HEK293 (cell line): ENCODE measurements at regions not wholly inside any gene's neighbourhood (a gene's known extent, or its start where the extent isn't known, plus 50 kb on each side); places are given as distances from the start of the nearest gene placed in this dataset.

Experiments
- CTCF ChIA-PET: fragments of 350-600 bp; formaldehyde crosslinking; extraction: SDS; loops from one replicate; lab custom pipeline; 2021; ENCODE audit warnings: antibody characterized with exemption; lab: Yijun Ruan, JAX
- POLR2A ChIA-PET: fragments of 300-600 bp; formaldehyde crosslinking; extraction: SDS; loops from one replicate; lab custom pipeline; 2020; ENCODE audit warnings: antibody characterized with exemption, inconsistent platforms; lab: Yijun Ruan, JAX
- H3K27ac ChIP-seq: fragments of 200-500 bp; sonication (Bioruptor generic); 2 replicates; pipeline ENCODE4 v1.5.1; 2014; ENCODE audit warnings: low read depth, low read length, control low read depth, inconsistent platforms; ENCODE audit errors: extremely low read depth
- H3K36me3 ChIP-seq, 2 experiments: fragments of 200-500 bp in 1 of 2; sonication (Bioruptor generic) in 1 of 2; 1 replicate in 1 of 2; 2 replicates in 1 of 2; pipeline ENCODE4 v1.5.1; 2014 to 2017; ENCODE audit warnings: inconsistent platforms in 2 of 2, low read length in 2 of 2; ENCODE audit not compliant: control insufficient read depth in 2 of 2, insufficient read depth in 1 of 2
- H3K4me1 ChIP-seq: fragments of 200-500 bp; sonication (Bioruptor generic); 2 replicates; pipeline ENCODE4 v1.5.1; 2014; ENCODE audit warnings: mild to moderate bottlenecking, low read length, inconsistent platforms; ENCODE audit not compliant: control insufficient read depth, insufficient read depth
- H3K4me3 ChIP-seq: 2 replicates; pipeline ENCODE4 v1.5.1; 2011; ENCODE audit warnings: low read depth, mild to moderate bottlenecking, control low read depth, low read length, moderate library complexity
- H3K9me3 ChIP-seq: fragments of 200-500 bp; sonication (Bioruptor generic); 2 replicates; pipeline ENCODE4 v1.5.1; 2014; ENCODE audit warnings: low read depth, low read length, inconsistent platforms; ENCODE audit not compliant: control insufficient read depth, insufficient read depth
- KLF10 ChIP-seq: fragments of 450-650 bp; IDR thresholded peaks from 2 replicates; pipeline ENCODE4 v1.5.1; 2018; ENCODE audit warnings: missing biosample characterization, mild to moderate bottlenecking, missing genetic modification characterization
- KLF17 ChIP-seq: fragments of 450-650 bp; formaldehyde crosslinking; IDR thresholded peaks from 2 replicates; pipeline ENCODE4 v1.5.1; 2016; ENCODE audit warnings: missing biosample characterization, missing genetic modification characterization
- KLF8 ChIP-seq: fragments of 450-650 bp; formaldehyde crosslinking; IDR thresholded peaks from 2 replicates; pipeline ENCODE4 v1.5.1; 2016; ENCODE audit warnings: missing biosample characterization, missing genetic modification characterization
- PRDM6 ChIP-seq: fragments of 450-650 bp; formaldehyde crosslinking; IDR thresholded peaks from 2 replicates; pipeline ENCODE4 v1.5.1; 2017; ENCODE audit warnings: missing biosample characterization, missing genetic modification characterization
- ZBTB20 ChIP-seq: fragments of 450-650 bp; formaldehyde crosslinking; IDR thresholded peaks from 2 replicates; pipeline ENCODE4 v1.5.1; 2016; ENCODE audit warnings: missing biosample characterization, missing genetic modification characterization
- ZNF10 ChIP-seq: fragments of 450-650 bp; formaldehyde crosslinking; IDR thresholded peaks from 2 replicates; pipeline ENCODE4 v1.5.1; 2017; ENCODE audit warnings: missing biosample characterization, missing genetic modification characterization
- ZNF112 ChIP-seq: fragments of 450-650 bp; formaldehyde crosslinking; IDR thresholded peaks from 2 replicates; pipeline ENCODE4 v1.5.0; 2017; ENCODE audit warnings: missing biosample characterization, missing genetic modification characterization
- ZNF335 ChIP-seq: fragments of 450-650 bp; formaldehyde crosslinking; conservative IDR thresholded peaks from 2 replicates; pipeline ENCODE4 v1.5.1; 2016; ENCODE audit warnings: missing biosample characterization, missing genetic modification characterization
- ZNF600 ChIP-seq: fragments of 450-650 bp; formaldehyde crosslinking; IDR thresholded peaks from 2 replicates; pipeline ENCODE4 v1.5.1; 2016; ENCODE audit warnings: missing biosample characterization, missing genetic modification characterization
- ZNF629 ChIP-seq: fragments of 450-650 bp; formaldehyde crosslinking; IDR thresholded peaks from 2 replicates; pipeline ENCODE4 v1.5.1; 2017; ENCODE audit warnings: missing biosample characterization, missing genetic modification characterization
- ZNF660 ChIP-seq: fragments of 450-650 bp; IDR thresholded peaks from 2 replicates; pipeline ENCODE4 v1.5.1; 2018; ENCODE audit warnings: missing biosample characterization, mild to moderate bottlenecking, missing genetic modification characterization
- ZXDB ChIP-seq: fragments of 450-650 bp; formaldehyde crosslinking; IDR thresholded peaks from 2 replicates; pipeline ENCODE4 v1.5.1; 2016; ENCODE audit warnings: missing biosample characterization, missing genetic modification characterization
- TF ChIP-seq, protein P1 (sequence below): fragments of 450-650 bp; formaldehyde crosslinking; IDR thresholded peaks from 2 replicates; pipeline ENCODE4 v1.5.1; 2016; ENCODE audit warnings: missing biosample characterization, missing genetic modification characterization
- TF ChIP-seq, protein P2 (sequence below): fragments of 450-650 bp; formaldehyde crosslinking; IDR thresholded peaks from 2 replicates; pipeline ENCODE4 v1.5.1; 2016; ENCODE audit warnings: missing biosample characterization, missing genetic modification characterization
- TF ChIP-seq, protein P3 (sequence below): fragments of 450-650 bp; formaldehyde crosslinking; IDR thresholded peaks from 2 replicates; pipeline ENCODE4 v1.5.1; 2016; ENCODE audit warnings: missing biosample characterization, missing genetic modification characterization
- TF ChIP-seq, protein P4 (sequence below): fragments of 450-650 bp; formaldehyde crosslinking; IDR thresholded peaks from 2 replicates; pipeline ENCODE4 v1.5.1; 2016; ENCODE audit warnings: missing biosample characterization, missing genetic modification characterization

GRCh38 chr5:159448841-159449407 is 118.6 kb upstream of the IL12B start (continued):
- TF ChIP-seq KLF17 (tag by site-specific recombination) (peak; percentile 46; the same call in 1 of the 2 replicates), KLF10 (tag by site-specific recombination) (peak; percentile 59; the same call in 1 of the 2 replicates), KLF8 (tag by site-specific recombination) (0 out of 2 replicates have a peak, but pooled peaks have one; percentile 24), ZNF600 (tag by site-specific recombination) (0 out of 2 replicates have a peak, but pooled peaks have one; percentile 29), ZNF10 (tag by site-specific recombination) (0 out of 2 replicates have a peak, but pooled peaks have one; percentile 15), ZNF629 (tag by site-specific recombination) (peak; percentile 90), PRDM6 (tag by site-specific recombination) (peak; percentile 65), ZXDB (tag by site-specific recombination) (peak; percentile 67; the same call in 1 of the 2 replicates)
- TF ChIP-seq, protein P1, sequence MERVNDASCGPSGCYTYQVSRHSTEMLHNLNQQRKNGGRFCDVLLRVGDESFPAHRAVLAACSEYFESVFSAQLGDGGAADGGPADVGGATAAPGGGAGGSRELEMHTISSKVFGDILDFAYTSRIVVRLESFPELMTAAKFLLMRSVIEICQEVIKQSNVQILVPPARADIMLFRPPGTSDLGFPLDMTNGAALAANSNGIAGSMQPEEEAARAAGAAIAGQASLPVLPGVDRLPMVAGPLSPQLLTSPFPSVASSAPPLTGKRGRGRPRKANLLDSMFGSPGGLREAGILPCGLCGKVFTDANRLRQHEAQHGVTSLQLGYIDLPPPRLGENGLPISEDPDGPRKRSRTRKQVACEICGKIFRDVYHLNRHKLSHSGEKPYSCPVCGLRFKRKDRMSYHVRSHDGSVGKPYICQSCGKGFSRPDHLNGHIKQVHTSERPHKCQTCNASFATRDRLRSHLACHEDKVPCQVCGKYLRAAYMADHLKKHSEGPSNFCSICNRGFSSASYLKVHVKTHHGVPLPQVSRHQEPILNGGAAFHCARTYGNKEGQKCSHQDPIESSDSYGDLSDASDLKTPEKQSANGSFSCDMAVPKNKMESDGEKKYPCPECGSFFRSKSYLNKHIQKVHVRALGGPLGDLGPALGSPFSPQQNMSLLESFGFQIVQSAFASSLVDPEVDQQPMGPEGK (tag by site-specific recombination), result no peak
- TF ChIP-seq, protein P2, sequence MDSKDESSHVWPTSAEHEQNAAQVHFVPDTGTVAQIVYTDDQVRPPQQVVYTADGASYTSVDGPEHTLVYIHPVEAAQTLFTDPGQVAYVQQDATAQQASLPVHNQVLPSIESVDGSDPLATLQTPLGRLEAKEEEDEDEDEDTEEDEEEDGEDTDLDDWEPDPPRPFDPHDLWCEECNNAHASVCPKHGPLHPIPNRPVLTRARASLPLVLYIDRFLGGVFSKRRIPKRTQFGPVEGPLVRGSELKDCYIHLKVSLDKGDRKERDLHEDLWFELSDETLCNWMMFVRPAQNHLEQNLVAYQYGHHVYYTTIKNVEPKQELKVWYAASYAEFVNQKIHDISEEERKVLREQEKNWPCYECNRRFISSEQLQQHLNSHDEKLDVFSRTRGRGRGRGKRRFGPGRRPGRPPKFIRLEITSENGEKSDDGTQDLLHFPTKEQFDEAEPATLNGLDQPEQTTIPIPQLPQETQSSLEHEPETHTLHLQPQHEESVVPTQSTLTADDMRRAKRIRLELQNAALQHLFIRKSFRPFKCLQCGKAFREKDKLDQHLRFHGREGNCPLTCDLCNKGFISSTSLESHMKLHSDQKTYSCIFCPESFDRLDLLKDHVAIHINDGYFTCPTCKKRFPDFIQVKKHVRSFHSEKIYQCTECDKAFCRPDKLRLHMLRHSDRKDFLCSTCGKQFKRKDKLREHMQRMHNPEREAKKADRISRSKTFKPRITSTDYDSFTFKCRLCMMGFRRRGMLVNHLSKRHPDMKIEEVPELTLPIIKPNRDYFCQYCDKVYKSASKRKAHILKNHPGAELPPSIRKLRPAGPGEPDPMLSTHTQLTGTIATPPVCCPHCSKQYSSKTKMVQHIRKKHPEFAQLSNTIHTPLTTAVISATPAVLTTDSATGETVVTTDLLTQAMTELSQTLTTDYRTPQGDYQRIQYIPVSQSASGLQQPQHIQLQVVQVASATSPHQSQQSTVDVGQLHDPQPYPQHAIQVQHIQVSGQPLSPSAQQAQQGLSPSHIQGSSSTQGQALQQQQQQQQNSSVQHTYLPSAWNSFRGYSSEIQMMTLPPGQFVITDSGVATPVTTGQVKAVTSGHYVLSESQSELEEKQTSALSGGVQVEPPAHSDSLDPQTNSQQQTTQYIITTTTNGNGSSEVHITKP (tag by site-specific recombination), result 0 out of 2 replicates have a peak, but pooled peaks have one; percentile 20
- TF ChIP-seq, protein P3, sequence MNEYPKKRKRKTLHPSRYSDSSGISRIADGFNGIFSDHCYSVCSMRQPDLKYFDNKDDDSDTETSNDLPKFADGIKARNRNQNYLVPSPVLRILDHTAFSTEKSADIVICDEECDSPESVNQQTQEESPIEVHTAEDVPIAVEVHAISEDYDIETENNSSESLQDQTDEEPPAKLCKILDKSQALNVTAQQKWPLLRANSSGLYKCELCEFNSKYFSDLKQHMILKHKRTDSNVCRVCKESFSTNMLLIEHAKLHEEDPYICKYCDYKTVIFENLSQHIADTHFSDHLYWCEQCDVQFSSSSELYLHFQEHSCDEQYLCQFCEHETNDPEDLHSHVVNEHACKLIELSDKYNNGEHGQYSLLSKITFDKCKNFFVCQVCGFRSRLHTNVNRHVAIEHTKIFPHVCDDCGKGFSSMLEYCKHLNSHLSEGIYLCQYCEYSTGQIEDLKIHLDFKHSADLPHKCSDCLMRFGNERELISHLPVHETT (tag by site-specific recombination), result 0 out of 2 replicates have a peak, but pooled peaks have one; percentile 40
- TF ChIP-seq, protein P4, sequence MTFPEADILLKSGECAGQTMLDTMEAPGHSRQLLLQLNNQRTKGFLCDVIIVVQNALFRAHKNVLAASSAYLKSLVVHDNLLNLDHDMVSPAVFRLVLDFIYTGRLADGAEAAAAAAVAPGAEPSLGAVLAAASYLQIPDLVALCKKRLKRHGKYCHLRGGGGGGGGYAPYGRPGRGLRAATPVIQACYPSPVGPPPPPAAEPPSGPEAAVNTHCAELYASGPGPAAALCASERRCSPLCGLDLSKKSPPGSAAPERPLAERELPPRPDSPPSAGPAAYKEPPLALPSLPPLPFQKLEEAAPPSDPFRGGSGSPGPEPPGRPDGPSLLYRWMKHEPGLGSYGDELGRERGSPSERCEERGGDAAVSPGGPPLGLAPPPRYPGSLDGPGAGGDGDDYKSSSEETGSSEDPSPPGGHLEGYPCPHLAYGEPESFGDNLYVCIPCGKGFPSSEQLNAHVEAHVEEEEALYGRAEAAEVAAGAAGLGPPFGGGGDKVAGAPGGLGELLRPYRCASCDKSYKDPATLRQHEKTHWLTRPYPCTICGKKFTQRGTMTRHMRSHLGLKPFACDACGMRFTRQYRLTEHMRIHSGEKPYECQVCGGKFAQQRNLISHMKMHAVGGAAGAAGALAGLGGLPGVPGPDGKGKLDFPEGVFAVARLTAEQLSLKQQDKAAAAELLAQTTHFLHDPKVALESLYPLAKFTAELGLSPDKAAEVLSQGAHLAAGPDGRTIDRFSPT (tag by site-specific recombination), result peak; percentile 58; the same call in 1 of the 2 replicates

GRCh38 chr5:159449925-159450324 is 119.6 kb upstream of the IL12B start:
- no peak overlapping the region for H3K4me3 ChIP-seq
- H3K36me3 ChIP-seq, result no peaks in the 10 kb centered on the region
- H3K4me1 ChIP-seq, result peaks cover 16% of the 10 kb centered on the region
- H3K9me3 ChIP-seq, result no peaks in the 10 kb centered on the region
- CTCF ChIA-PET, result interaction anchor here (0.6 to 4.5 kb wide), 4 partner anchors 67 to 537 kb away, joined by 3 to 20 read pairs (median 11); no protein-coding TSS in a partner anchor
- H3K27ac ChIP-seq, result peak overlapping the region; percentile 10; the same call in 1 of the 2 replicates
- POLR2A ChIA-PET, result no interaction called here
- TF ChIP-seq ZBTB20 (tag by site-specific recombination), result no peak
- peak; percentile 11; the same call in 1 of the 2 replicates for TF ChIP-seq ZNF335 (tag by site-specific recombination)
- no peak for TF ChIP-seq PRDM6 (tag by site-specific recombination)
- no peak for TF ChIP-seq ZNF112 (tag by site-specific recombination)
- peak; percentile 58; the same call in 1 of the 2 replicates for TF ChIP-seq ZNF660
- TF ChIP-seq, protein P2 (tag by site-specific recombination), result peak; percentile 40
